K562 (cell line): ENCODE measurements at regions not wholly inside any gene's neighbourhood (a gene's known extent, or its start where the extent isn't known, plus 50 kb on each side); places are given as distances from the start of the nearest gene placed in this dataset.
A peak's percentile ranks its signal among the peaks of the same experiment; 100 is the strongest.

Source experiments
- ATAC-seq: fragments of 200-7000 bp; cut with Tn5 transposase; 3 replicates; pipeline ENCODE4 v1.9.1; 2020; ENCODE audit warnings: moderate library complexity
- BruUV-seq: library from RNA; stranded (reverse); fragments of 400-500 nt; replicated peaks from 2 replicates; lab custom pipeline; 2021; lab: Mats Ljungman, UMichigan
- CTCF ChIA-PET: fragments of 300-600 bp; formaldehyde crosslinking; extraction: SDS; loops from one replicate; lab custom pipeline; 2021; ENCODE audit warnings: low intra/inter-chr PET ratio; lab: Yijun Ruan, JAX
- POLR2A ChIA-PET: fragments of 300-600, 350-650 bp; sonication (Branson Sonifier 250); formaldehyde crosslinking; extraction: SDS; loops from one replicate; lab custom pipeline; 2021; ENCODE audit warnings: antibody characterized with exemption, inconsistent platforms; lab: Yijun Ruan, JAX
- DNase-seq, 4 experiments: peaks; one replicate each; pipeline versions ENCODE4 v3.0.0 to v3.0.0-alpha.2; 2011 to 2018; ENCODE audit warnings: low spot score in 3 of 4, mixed read lengths in 3 of 4; ENCODE audit errors: extremely low read depth in 1 of 4
- FAIRE-seq: peaks from 2 replicates; lab custom pipeline; 2011; peaks lifted over from hg19 to GRCh38; lab: Jason Lieb, UNC
- H2AFZ ChIP-seq: 2 replicates; pipeline ENCODE4 v1.6.0; 2011; ENCODE audit warnings: low read depth, low read length, control low read depth, inconsistent platforms
- H3K27ac ChIP-seq: fragments of 200-600 bp; 3 replicates; pipeline ENCODE4 v1.8.0; 2011; ENCODE audit warnings: low read depth, mild to moderate bottlenecking, control low read depth, inconsistent platforms, low read length, moderate library complexity, mixed read lengths; ENCODE audit errors: extremely low read depth
- H3K27me3 ChIP-seq, 2 experiments: fragments of 300-600 bp in 1 of 2; 2 replicates in 1 of 2; 3 replicates in 1 of 2; pipeline versions ENCODE4 v1.6.0 to v1.8.0; 2011; ENCODE audit warnings: inconsistent platforms in 2 of 2, low read length in 2 of 2, mild to moderate bottlenecking in 1 of 2, mixed read lengths in 1 of 2, moderate library complexity in 1 of 2; ENCODE audit not compliant: control insufficient read depth in 2 of 2, insufficient read depth in 2 of 2
- H3K36me3 ChIP-seq: fragments of 300-600 bp; 3 replicates; pipeline ENCODE4 v1.8.0; 2011; ENCODE audit warnings: mild to moderate bottlenecking, low read length, inconsistent platforms; ENCODE audit not compliant: control insufficient read depth, insufficient read depth
- H3K4me1 ChIP-seq, 2 experiments: fragments of 200-600 bp in 1 of 2; replicated peaks in 1 of 2; 2 replicates in 1 of 2; 3 replicates in 1 of 2; pipeline versions ENCODE4 v1.5.1 to v1.8.0; 2011; ENCODE audit warnings: inconsistent platforms in 2 of 2, low read length in 2 of 2, mild to moderate bottlenecking in 1 of 2, mixed read lengths in 1 of 2, moderate library complexity in 1 of 2; ENCODE audit not compliant: control insufficient read depth in 2 of 2, insufficient read depth in 2 of 2
- H3K4me2 ChIP-seq: 2 replicates; pipeline ENCODE4 v1.6.1; 2011; ENCODE audit warnings: low read length, control low read depth, inconsistent platforms, mixed read lengths; ENCODE audit not compliant: insufficient read depth
- H3K4me3 ChIP-seq: fragments of 200-600 bp; sonication (generic), shearing (Covaris generic); 2 replicates; pipeline ENCODE4 v1.5.1; 2016; ENCODE audit warnings: control low read depth, inconsistent platforms
- H3K79me2 ChIP-seq: fragments of 200-600 bp; 3 replicates; pipeline ENCODE4 v1.8.0; 2011; ENCODE audit warnings: low read length, inconsistent platforms; ENCODE audit not compliant: control insufficient read depth, insufficient read depth
- H3K9ac ChIP-seq, 2 experiments: 2 replicates each; pipeline versions ENCODE4 v1.6.0 to v1.6.1; 2011; ENCODE audit warnings: low read depth in 2 of 2, low read length in 2 of 2, control low read depth in 1 of 2, inconsistent platforms in 1 of 2, mild to moderate bottlenecking in 1 of 2, mixed read lengths in 1 of 2; ENCODE audit not compliant: insufficient read depth in 1 of 2
- H3K9me1 ChIP-seq: one replicate; pipeline ENCODE4 v1.6.0; 2011; ENCODE audit warnings: inconsistent platforms, mild to moderate bottlenecking, low read length, moderate library complexity; ENCODE audit not compliant: control insufficient read depth, insufficient read depth
- H3K9me3 ChIP-seq: replicated peaks from 2 replicates; pipeline ENCODE4 v1.5.1; 2011; ENCODE audit warnings: low read depth, low read length, inconsistent platforms; ENCODE audit not compliant: control insufficient read depth, insufficient read depth
- H4K20me1 ChIP-seq: replicated peaks from 2 replicates; pipeline ENCODE4 v1.6.1; 2011; ENCODE audit warnings: low read length, inconsistent platforms, mixed read lengths; ENCODE audit not compliant: control insufficient read depth, insufficient read depth
- ARID1B ChIP-seq: fragments of 450-650 bp; IDR thresholded peaks from 2 replicates; pipeline ENCODE4 v1.6.1; 2016; ENCODE audit warnings: antibody characterized with exemption, mild to moderate bottlenecking, inconsistent platforms
- ARID2 ChIP-seq: fragments of 450-650 bp; IDR thresholded peaks from 2 replicates; pipeline ENCODE4 v1.6.1; 2017; ENCODE audit warnings: antibody characterized with exemption, mild to moderate bottlenecking
- GABPA ChIP-seq: fragments of 200-800 bp; sonication (Bioruptor generic); conservative IDR thresholded peaks from 2 replicates; pipeline ENCODE4 v1.6.1; 2016; ENCODE audit warnings: low read depth, missing genetic modification characterization, missing compliant biosample characterization
- JUND ChIP-seq, 2 experiments: IDR thresholded peaks; 2 replicates in 1 of 2; 3 replicates in 1 of 2; pipeline ENCODE4 v1.6.1; 2011; ENCODE audit warnings: borderline replicate concordance in 2 of 2, low read depth in 2 of 2, low read length in 2 of 2, improper control_type of control experiment in 1 of 2, missing biosample characterization in 1 of 2, missing genetic modification characterization in 1 of 2, missing genetic modification reagents in 1 of 2
- NFE2 ChIP-seq: IDR thresholded peaks from 2 replicates; pipeline ENCODE4 v1.6.1; 2014; ENCODE audit warnings: antibody characterized with exemption, low read depth
- PHF21A ChIP-seq: fragments of 450-650 bp; IDR thresholded peaks from 2 replicates; pipeline ENCODE4 v1.6.1; 2017; ENCODE audit warnings: low read depth, borderline replicate concordance
- PML ChIP-seq: IDR thresholded peaks from 2 replicates; pipeline ENCODE4 v1.6.1; 2012; ENCODE audit warnings: low read length, inconsistent platforms
- RAD21 ChIP-seq, 2 experiments: fragments of 250-450 bp in 1 of 2; fragments of 450-650 bp in 1 of 2; sonication (Bioruptor Pico) in 1 of 2; formaldehyde crosslinking in 1 of 2; IDR thresholded peaks in 1 of 2; conservative IDR thresholded peaks in 1 of 2; 2 replicates each; pipeline versions ENCODE4 v1.4.0 to v1.8.0; 2020 to 2022; ENCODE audit warnings: mild to moderate bottlenecking in 2 of 2, moderate library complexity in 1 of 2
- RNF2 ChIP-seq: sonication (generic); IDR thresholded peaks from 2 replicates; pipeline ENCODE4 v1.6.1; 2016
- XRCC5 ChIP-seq: fragments of 200-400 bp; formaldehyde crosslinking; IDR thresholded peaks from 2 replicates; pipeline ENCODE4 v1.6.1; 2017; ENCODE audit warnings: low read depth, mild to moderate bottlenecking, low read length
- ZNF445 ChIP-seq: fragments of 250-450 bp; sonication (Bioruptor Pico); IDR thresholded peaks from 2 replicates; pipeline ENCODE4 v1.4.0; 2020; ENCODE audit warnings: low read depth, mild to moderate bottlenecking, moderate library complexity
- WGBS: fragments of 100-300 bp; shearing (Covaris generic); methylation state at CpG from one replicate; pipeline ENCODE4 v1.1.6; 2016; ENCODE audit warnings: low coverage, mixed read lengths; ENCODE audit not compliant: insufficient coverage; ENCODE audit errors: missing lambda C conversion rate; 5-methylcytosine and 5-hydroxymethylcytosine counted together
- in situ Hi-C: fragments of 300-500 bp; cut with MboI; formaldehyde crosslinking; loops from 4 replicates; pipeline ENCODE4 v1.15.0; 2018; ENCODE audit warnings: inconsistent platforms, mixed read lengths
- intact Hi-C: fragments of 100-400 bp; cut with micrococcal nuclease; formaldehyde crosslinking; loops from 2 replicates; pipeline ENCODE4 v1.14.2; 2022
- TF ChIP-seq, protein P1 (sequence below): fragments of 250-450 bp; sonication (Bioruptor Pico); IDR thresholded peaks from 2 replicates; pipeline ENCODE4 v1.4.0; 2020; ENCODE audit warnings: mild to moderate bottlenecking, moderate library complexity
- TF ChIP-seq, protein P2 (sequence below), 3 experiments: fragments of 200-800 bp in 1 of 3; fragments of 250-450 bp in 1 of 3; fragments of 450-650 bp in 1 of 3; sonication (Bioruptor Pico) in 1 of 3; sonication (Bioruptor generic) in 1 of 3; formaldehyde crosslinking in 1 of 3; IDR thresholded peaks; 2 replicates each; pipeline versions ENCODE4 v1.6.1 to v1.8.0; 2016 to 2022; ENCODE audit warnings: mild to moderate bottlenecking in 2 of 3, missing genetic modification characterization in 2 of 3, missing compliant biosample characterization in 1 of 3, moderate library complexity in 1 of 3

DNA sequence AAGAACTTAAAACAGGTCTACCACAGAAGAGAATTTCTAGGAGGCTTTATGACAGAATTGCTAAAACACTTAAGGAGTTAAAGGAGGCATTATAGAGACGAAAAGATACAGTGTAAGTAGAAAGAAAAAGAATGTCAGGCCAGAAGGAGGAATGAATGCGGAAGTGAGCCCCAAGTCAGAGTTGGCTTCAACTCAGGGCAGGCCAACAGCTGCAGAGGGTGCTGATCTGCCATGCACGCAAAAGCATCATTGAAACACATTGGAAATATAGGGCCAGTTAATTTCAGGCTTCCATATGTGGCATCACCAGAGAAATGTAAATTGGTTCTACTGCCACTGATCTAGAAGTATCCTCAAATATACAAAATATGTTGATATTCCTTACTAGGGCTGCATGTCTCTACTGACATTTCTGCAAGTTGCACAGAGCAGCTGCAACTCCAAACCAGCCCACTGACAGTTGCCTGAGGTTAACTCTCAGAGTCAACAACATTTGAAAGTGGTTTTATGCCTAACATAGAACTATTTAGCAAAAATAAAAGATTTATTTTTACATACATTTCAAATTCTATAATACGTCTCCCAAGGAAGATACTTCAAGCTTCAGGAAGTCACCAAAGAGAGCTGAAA lies 324.1 kb downstream of the C11orf87 start (continued):
- TF ChIP-seq ZNF445 (CRISPR knock-in tag) (no peak), XRCC5 (no peak), PML (no peak), PHF21A (no peak), RAD21 (CRISPR knock-in tag; conservative IDR thresholded peaks at IDR 0.05 in 1 of 2, IDR thresholded peaks at IDR 0.05 in 1 of 2) (no peak), ARID2 (no peak)
- TF ChIP-seq, protein P1, sequence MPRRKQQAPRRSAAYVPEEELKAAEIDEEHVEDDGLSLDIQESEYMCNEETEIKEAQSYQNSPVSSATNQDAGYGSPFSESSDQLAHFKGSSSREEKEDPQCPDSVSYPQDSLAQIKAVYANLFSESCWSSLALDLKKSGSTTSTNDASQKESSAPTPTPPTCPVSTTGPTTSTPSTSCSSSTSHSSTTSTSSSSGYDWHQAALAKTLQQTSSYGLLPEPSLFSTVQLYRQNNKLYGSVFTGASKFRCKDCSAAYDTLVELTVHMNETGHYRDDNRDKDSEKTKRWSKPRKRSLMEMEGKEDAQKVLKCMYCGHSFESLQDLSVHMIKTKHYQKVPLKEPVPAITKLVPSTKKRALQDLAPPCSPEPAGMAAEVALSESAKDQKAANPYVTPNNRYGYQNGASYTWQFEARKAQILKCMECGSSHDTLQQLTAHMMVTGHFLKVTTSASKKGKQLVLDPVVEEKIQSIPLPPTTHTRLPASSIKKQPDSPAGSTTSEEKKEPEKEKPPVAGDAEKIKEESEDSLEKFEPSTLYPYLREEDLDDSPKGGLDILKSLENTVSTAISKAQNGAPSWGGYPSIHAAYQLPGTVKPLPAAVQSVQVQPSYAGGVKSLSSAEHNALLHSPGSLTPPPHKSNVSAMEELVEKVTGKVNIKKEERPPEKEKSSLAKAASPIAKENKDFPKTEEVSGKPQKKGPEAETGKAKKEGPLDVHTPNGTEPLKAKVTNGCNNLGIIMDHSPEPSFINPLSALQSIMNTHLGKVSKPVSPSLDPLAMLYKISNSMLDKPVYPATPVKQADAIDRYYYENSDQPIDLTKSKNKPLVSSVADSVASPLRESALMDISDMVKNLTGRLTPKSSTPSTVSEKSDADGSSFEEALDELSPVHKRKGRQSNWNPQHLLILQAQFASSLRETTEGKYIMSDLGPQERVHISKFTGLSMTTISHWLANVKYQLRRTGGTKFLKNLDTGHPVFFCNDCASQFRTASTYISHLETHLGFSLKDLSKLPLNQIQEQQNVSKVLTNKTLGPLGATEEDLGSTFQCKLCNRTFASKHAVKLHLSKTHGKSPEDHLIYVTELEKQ: no peak

DNA sequence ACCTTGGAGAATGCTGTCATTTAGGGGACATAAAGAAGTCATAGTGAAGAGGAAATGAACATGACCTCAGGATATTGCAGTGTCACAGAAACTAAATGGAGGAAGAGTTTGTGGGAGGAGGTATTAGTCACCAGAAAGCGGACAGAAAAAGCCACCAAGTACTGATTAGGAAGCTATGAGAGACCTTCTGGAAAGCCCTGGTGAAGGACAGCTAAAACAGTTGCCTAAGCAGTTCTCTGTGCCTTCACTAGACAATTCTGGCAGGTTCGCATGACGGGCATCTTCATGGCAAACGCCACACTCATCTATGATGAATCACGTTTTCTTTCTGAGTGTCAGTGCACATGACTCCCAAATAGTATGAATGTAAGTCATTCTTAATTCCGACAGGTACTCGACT lies 325.8 kb downstream of the C11orf87 start:
- Histone ChIP-seq H3K9me1 (no peaks in the 10 kb centered on the region), H3K4me1 (peaks cover 0 to 4% of the 10 kb centered on the region in 2 experiments; a peak in 2 of 5 replicates), H3K9ac (no peak overlapping the region), H3K27ac (peak overlapping the region; percentile 73; the same call in 2 of the 3 replicates), H3K4me3 (no peak overlapping the region), H3K4me2 (no peak overlapping the region; the same call in 1 of the 2 replicates), H3K36me3 (no peaks in the 10 kb centered on the region), H4K20me1 (no peaks in the 10 kb centered on the region), H2AFZ (peak overlapping the region; percentile 64; the same call in 1 of the 2 replicates), H3K79me2 (no peaks in the 10 kb centered on the region), H3K27me3 (no peaks in the 10 kb centered on the region), H3K9me3 (no peaks in the 10 kb centered on the region)
- ChIA-PET POLR2A (interaction anchor here (1.0 to 1.3 kb wide), 2 partner anchors 14 to 193 kb away, joined by 3 read pairs; no protein-coding TSS in a partner anchor), CTCF (no interaction called here)
- intact Hi-C loops: no loop called here
- 2% methylated on average over 7 of the region's 7 CpGs for WGBS
- in situ Hi-C loops: no loop called here
- DNase-seq (peak in 2 of 4 experiments; percentile 33 to 46), ATAC-seq (peak; percentile 73), FAIRE-seq (peak; percentile 81)
- BruUV-seq: no TSS peak
- TF ChIP-seq ARID1B: peak; percentile 60
- no peak for TF ChIP-seq RNF2
- 0 out of 2 replicates have a peak, but pooled peaks have one; percentile 17 for TF ChIP-seq GABPA
- TF ChIP-seq, protein P2, sequence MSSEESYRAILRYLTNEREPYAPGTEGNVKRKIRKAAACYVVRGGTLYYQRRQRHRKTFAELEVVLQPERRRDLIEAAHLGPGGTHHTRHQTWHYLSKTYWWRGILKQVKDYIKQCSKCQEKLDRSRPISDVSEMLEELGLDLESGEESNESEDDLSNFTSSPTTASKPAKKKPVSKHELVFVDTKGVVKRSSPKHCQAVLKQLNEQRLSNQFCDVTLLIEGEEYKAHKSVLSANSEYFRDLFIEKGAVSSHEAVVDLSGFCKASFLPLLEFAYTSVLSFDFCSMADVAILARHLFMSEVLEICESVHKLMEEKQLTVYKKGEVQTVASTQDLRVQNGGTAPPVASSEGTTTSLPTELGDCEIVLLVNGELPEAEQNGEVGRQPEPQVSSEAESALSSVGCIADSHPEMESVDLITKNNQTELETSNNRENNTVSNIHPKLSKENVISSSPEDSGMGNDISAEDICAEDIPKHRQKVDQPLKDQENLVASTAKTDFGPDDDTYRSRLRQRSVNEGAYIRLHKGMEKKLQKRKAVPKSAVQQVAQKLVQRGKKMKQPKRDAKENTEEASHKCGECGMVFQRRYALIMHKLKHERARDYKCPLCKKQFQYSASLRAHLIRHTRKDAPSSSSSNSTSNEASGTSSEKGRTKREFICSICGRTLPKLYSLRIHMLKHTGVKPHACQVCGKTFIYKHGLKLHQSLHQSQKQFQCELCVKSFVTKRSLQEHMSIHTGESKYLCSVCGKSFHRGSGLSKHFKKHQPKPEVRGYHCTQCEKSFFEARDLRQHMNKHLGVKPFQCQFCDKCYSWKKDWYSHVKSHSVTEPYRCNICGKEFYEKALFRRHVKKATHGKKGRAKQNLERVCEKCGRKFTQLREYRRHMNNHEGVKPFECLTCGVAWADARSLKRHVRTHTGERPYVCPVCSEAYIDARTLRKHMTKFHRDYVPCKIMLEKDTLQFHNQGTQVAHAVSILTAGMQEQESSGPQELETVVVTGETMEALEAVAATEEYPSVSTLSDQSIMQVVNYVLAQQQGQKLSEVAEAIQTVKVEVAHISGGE (CRISPR knock-in tag; IDR thresholded peaks at IDR 0.05): no peak
- peak; percentile 57 for TF ChIP-seq NFE2
- peak; percentile 70 for TF ChIP-seq JUND (IDR thresholded peaks at IDR 0.05; ENCODE audit: borderline replicate concordance, low read depth, low read length)
- TF ChIP-seq JUND (tag; IDR thresholded peaks at IDR 0.05; ENCODE audit: borderline replicate concordance, low read depth, low read length): peak; percentile 53; the same call in 1 of the 3 replicates
